ENCODE measurements at regions not wholly inside any gene's neighbourhood (a gene's known extent, or its start where the extent isn't known, plus 50 kb on each side); places are given as distances from the start of the nearest gene placed in this dataset.

DNA sequence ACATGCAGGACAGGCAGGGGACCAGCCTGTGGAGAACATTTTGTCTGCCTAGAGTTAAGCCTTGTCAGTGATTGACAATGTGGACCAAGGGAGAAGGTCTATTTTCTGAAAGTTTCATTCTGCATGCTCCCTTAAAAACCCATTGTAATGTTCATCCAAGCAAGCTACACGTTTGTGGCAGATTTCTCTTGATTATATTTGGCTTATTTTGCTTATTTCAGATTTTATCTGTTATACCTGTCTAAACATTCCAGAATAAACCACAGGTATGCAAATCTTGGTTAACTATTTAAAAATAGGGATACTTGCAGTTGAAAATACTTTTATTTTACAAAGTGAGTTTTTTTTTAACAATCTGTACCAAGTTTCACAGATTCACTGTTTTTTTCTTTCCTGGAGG is 78.2 kb upstream of the F3 start:
- TF ChIP-seq TAF1 (IDR thresholded peaks at IDR 0.05; ENCODE audit: borderline replicate concordance, insufficient read depth, low read length) (no peak), REST (IDR thresholded peaks at IDR 0.05; ENCODE audit: insufficient read depth in 1 of 2, low read depth in 2 of 2, low read length in 2 of 2) (no peak), POLR2AphosphoS5 (IDR thresholded peaks at IDR 0.05; ENCODE audit: low read depth, low read length) (no peak), SIN3A (IDR thresholded peaks at IDR 0.05; ENCODE audit: borderline replicate concordance, insufficient read depth, low read length) (no peak), FOXP2 (optimal IDR thresholded peaks at IDR 0.05; ENCODE audit: borderline replicate concordance, extremely low read depth, extremely low read length, insufficient read depth) (no peak)

- TF ChIP-seq TAF1 (IDR thresholded peaks at IDR 0.05; ENCODE audit: borderline replicate concordance, insufficient read depth, low read length) (no peak), REST (IDR thresholded peaks at IDR 0.05; ENCODE audit: insufficient read depth in 1 of 2, low read depth in 2 of 2, low read length in 2 of 2) (peak; percentile 64 to 86; a peak in 3 of 4 replicates), SIN3A (IDR thresholded peaks at IDR 0.05; ENCODE audit: borderline replicate concordance, insufficient read depth, low read length) (no peak)
Observed at GRCh38 chr1:94617957-94618739, 76.6 kb upstream of the F3 start.

DNA sequence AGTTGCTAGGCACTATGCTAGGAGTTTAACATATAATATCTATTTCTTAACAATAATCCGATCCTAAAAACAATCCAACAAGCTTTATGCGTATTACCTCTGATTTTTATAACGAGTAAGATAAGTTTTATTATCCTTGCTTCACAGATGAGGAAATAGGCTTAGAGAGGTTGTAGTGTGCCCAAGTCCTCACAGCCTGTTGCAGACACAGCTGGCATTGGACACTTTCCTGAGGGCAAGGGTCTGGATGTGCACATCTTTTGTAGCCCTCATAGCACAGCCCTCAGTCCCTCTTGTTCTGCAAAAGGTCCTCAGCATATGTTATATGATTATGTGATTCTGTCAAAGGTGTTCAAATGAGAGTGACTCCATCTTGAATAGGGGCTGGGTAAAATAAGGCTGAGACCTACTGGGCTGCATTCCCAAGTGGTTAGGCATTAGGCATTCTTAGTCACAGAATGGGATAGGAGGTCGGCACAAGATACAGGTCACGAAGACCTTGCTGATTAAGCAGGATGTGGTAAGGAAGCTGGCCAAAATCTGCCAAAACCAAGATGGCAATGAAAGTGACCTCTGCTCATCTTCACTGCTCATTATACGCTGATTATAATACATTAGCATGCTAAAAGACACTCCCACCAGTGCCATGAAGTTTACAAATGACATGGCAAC is 75.7 kb upstream of the F3 start:
- no peak for TF ChIP-seq REST (IDR thresholded peaks at IDR 0.05; ENCODE audit: insufficient read depth in 1 of 2, low read depth in 2 of 2, low read length in 2 of 2)

- no peak for TF ChIP-seq TAF1 (IDR thresholded peaks at IDR 0.05; ENCODE audit: borderline replicate concordance, insufficient read depth, low read length)
- no peak for TF ChIP-seq FOXP2 (optimal IDR thresholded peaks at IDR 0.05; ENCODE audit: borderline replicate concordance, extremely low read depth, extremely low read length, insufficient read depth)
- TF ChIP-seq REST (IDR thresholded peaks at IDR 0.05; ENCODE audit: insufficient read depth in 1 of 2, low read depth in 2 of 2, low read length in 2 of 2), result no peak
- no peak for TF ChIP-seq POLR2AphosphoS5 (IDR thresholded peaks at IDR 0.05; ENCODE audit: low read depth, low read length)
- no peak for TF ChIP-seq SIN3A (IDR thresholded peaks at IDR 0.05; ENCODE audit: borderline replicate concordance, insufficient read depth, low read length)
Observed at GRCh38 chr1:94616506-94616905, 74.9 kb upstream of the F3 start.

DNA sequence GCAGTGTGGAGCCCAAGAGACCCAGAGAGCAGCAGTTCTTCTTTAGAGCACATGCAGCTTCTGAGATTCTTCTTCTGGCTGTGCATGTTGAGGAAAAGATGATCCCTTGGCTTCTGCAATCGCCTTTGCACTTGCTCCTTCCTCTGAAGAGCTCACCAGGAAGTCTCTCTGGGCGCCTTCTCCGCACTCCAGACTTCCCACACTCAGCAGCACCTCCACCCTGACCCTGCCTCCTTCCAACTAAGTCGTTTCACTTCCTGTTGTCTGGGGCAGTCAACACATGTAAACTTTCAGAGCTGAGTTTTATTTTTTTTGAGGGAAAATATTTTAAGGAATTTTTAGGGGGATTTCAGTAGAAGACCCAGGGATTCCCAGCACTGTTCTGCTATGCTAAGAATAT is 73.4 kb upstream of the F3 start:
- TF ChIP-seq FOXP2 (optimal IDR thresholded peaks at IDR 0.05; ENCODE audit: borderline replicate concordance, extremely low read depth, extremely low read length, insufficient read depth), result peak; percentile 28
- no peak for TF ChIP-seq TAF1 (IDR thresholded peaks at IDR 0.05; ENCODE audit: borderline replicate concordance, insufficient read depth, low read length)
